ENCODE measurements at regions not wholly inside any gene's neighbourhood (a gene's known extent, or its start where the extent isn't known, plus 50 kb on each side); places are given as distances from the start of the nearest gene placed in this dataset.

GRCh38 chr3:137687181-137687879 lies 76.8 kb upstream of the SOX14 start:
- TF ChIP-seq CTCF (conservative IDR thresholded peaks at IDR 0.05; ENCODE audit: low read depth, low read length) (no peak), MXI1 (IDR thresholded peaks at IDR 0.05; ENCODE audit: borderline replicate concordance, low read depth, low read length) (no peak), RFX5 (IDR thresholded peaks at IDR 0.05; ENCODE audit: low read depth, low read length) (no peak), RCOR1 (IDR thresholded peaks at IDR 0.05; ENCODE audit: insufficient replicate concordance, low read length) (no peak)
